ENCODE measurements at regions not wholly inside any gene's neighbourhood (a gene's known extent, or its start where the extent isn't known, plus 50 kb on each side); places are given as distances from the start of the nearest gene placed in this dataset.

DNA sequence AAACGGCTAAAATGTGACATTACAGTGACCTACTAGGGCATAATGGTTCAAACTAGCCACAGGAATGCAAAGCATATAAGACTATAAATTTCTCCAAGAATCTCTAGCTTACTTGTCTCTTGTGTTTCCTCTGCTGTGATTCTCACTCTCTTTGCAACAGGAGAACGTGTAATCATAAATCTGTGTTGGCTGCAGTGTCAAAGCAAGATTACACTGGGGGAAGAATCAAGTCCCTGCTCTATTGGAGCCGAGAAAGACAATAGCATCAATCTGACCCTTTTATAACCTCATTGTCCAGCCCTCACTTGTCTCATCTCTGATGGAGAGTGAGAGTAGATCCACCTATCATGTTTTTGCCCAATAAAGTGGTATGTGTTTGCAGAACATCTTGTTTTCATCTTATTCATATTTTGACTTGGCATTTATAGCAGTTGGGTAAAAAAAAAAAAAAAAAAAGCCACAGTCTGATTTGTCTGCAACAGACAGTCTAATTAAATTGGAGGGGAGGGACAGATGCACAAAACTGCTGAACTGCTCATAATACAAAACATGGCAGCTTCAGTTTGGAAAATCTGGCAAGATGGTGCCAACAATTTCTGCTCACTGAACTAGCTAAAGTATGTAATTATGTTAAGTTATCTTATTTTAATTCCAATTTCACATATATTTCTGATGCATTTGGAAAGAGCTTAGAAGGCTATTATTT is 165.0 kb upstream of the GABRA2 start:
- TF ChIP-seq CTCF (IDR thresholded peaks at IDR 0.05 in 8 of 11, conservative IDR thresholded peaks at IDR 0.05 in 3 of 11) (no peak), POLR2AphosphoS5 (IDR thresholded peaks at IDR 0.05) (no peak)
